Trophoblast cell (in vitro differentiated cells and primary cell): ENCODE measurements at regions not wholly inside any gene's neighbourhood (a gene's known extent, or its start where the extent isn't known, plus 50 kb on each side); places are given as distances from the start of the nearest gene placed in this dataset.
"Not testable (repeated sequence)": the region's sequence is repeated elsewhere in the genome, so short reads cannot be mapped to it uniquely, and the experiment has no call there.

ENCODE experiments used
- DNase-seq, 2 donors: peaks; one replicate each; pipeline ENCODE4 v3.0.0-alpha.2; 2016
- H2AFZ ChIP-seq: 2 replicates; pipeline ENCODE4 v1.6.1; 2013; ENCODE audit warnings: low read length, moderate library complexity, mild to moderate bottlenecking; ENCODE audit not compliant: insufficient read depth, poor library complexity
- H2AK5ac ChIP-seq: 2 replicates; pipeline ENCODE4 v1.6.1; 2013; ENCODE audit warnings: mild to moderate bottlenecking, low read length
- H2BK120ac ChIP-seq: 2 replicates; pipeline ENCODE4 v1.6.1; 2013; ENCODE audit warnings: low read length, mild to moderate bottlenecking, moderate library complexity; ENCODE audit not compliant: insufficient read depth, poor library complexity
- H2BK12ac ChIP-seq: 2 replicates; pipeline ENCODE4 v1.6.1; 2013; ENCODE audit warnings: mild to moderate bottlenecking, low read length, moderate library complexity
- H2BK5ac ChIP-seq: 2 replicates; pipeline ENCODE4 v1.6.1; 2013; ENCODE audit warnings: low read length, low read depth, moderate library complexity, mild to moderate bottlenecking; ENCODE audit not compliant: poor library complexity
- H3K14ac ChIP-seq: 2 replicates; pipeline ENCODE4 v1.6.1; 2013; ENCODE audit warnings: mild to moderate bottlenecking, low read length
- H3K18ac ChIP-seq: 2 replicates; pipeline ENCODE4 v1.6.1; 2013; ENCODE audit warnings: mild to moderate bottlenecking, low read length
- H3K23ac ChIP-seq: 2 replicates; pipeline ENCODE4 v1.6.1; 2013; ENCODE audit warnings: low read length
- H3K27ac ChIP-seq: 2 replicates; pipeline ENCODE4 v1.5.1; 2013; ENCODE audit warnings: low read depth, mild to moderate bottlenecking, inconsistent platforms, low read length, moderate library complexity
- H3K27me3 ChIP-seq: 2 replicates; pipeline ENCODE4 v1.6.1; 2013; ENCODE audit warnings: inconsistent platforms, mild to moderate bottlenecking, low read length, moderate library complexity; ENCODE audit not compliant: insufficient read depth
- H3K36me3 ChIP-seq, 2 experiments: 1 replicate in 1 of 2; 2 replicates in 1 of 2; pipeline ENCODE4 v1.6.1; 2013; ENCODE audit warnings: low read length in 2 of 2, mild to moderate bottlenecking in 2 of 2, moderate library complexity in 1 of 2; ENCODE audit not compliant: insufficient read depth in 2 of 2, control insufficient read depth in 1 of 2
- H3K4ac ChIP-seq: 2 replicates; pipeline ENCODE4 v1.6.1; 2013; ENCODE audit warnings: low read depth, mild to moderate bottlenecking, low read length, moderate library complexity
- H3K4me1 ChIP-seq, 2 experiments: 1 replicate in 1 of 2; 2 replicates in 1 of 2; pipeline ENCODE4 v1.6.1; 2013; ENCODE audit warnings: low read length in 2 of 2, mild to moderate bottlenecking in 2 of 2, moderate library complexity in 1 of 2; ENCODE audit not compliant: insufficient read depth in 2 of 2, control insufficient read depth in 1 of 2
- H3K4me2 ChIP-seq: 2 replicates; pipeline ENCODE4 v1.6.1; 2013; ENCODE audit warnings: inconsistent platforms, mild to moderate bottlenecking, low read length, moderate library complexity
- H3K4me3 ChIP-seq: 2 replicates; pipeline ENCODE4 v1.5.1; 2013; ENCODE audit warnings: mild to moderate bottlenecking, low read depth, low read length, inconsistent platforms
- H3K79me1 ChIP-seq: one replicate; pipeline ENCODE4 v1.6.1; 2013; ENCODE audit warnings: low read length
- H3K79me2 ChIP-seq: 2 replicates; pipeline ENCODE4 v1.6.1; 2013; ENCODE audit warnings: low read length, mild to moderate bottlenecking; ENCODE audit not compliant: control insufficient read depth, insufficient read depth, poor library complexity
- H3K9ac ChIP-seq: 2 replicates; pipeline ENCODE4 v1.6.1; 2013; ENCODE audit warnings: mild to moderate bottlenecking, low read length
- H3K9me3 ChIP-seq: 2 replicates; pipeline ENCODE4 v1.6.1; 2013; ENCODE audit warnings: low read depth, mild to moderate bottlenecking, control low read depth, inconsistent platforms, low read length; ENCODE audit not compliant: insufficient read depth
- H4K12ac ChIP-seq: 2 replicates; pipeline ENCODE4 v1.6.1; 2013; ENCODE audit warnings: low read depth, mild to moderate bottlenecking, low read length, moderate library complexity
- H4K8ac ChIP-seq: 2 replicates; pipeline ENCODE4 v1.6.1; 2013; ENCODE audit warnings: low read depth, mild to moderate bottlenecking, low read length, moderate library complexity
- H4K91ac ChIP-seq: one replicate; pipeline ENCODE4 v1.6.1; 2013; ENCODE audit warnings: low read depth, mild to moderate bottlenecking, low read length, moderate library complexity
- WGBS: extraction: QIAGEN DNeasy Blood & Tissue Kit; methylation state at CpG from one replicate; pipeline ENCODE4 v1.1.7; 2013; ENCODE audit warnings: missing lambda C conversion rate; ENCODE audit not compliant: insufficient read length, insufficient coverage; ENCODE audit errors: extremely low coverage; 5-methylcytosine and 5-hydroxymethylcytosine counted together

- H3K4ac ChIP-seq, H3K14ac ChIP-seq, H3K79me1 ChIP-seq, H2BK5ac ChIP-seq, H3K9ac ChIP-seq, H3K9me3 ChIP-seq, H4K12ac ChIP-seq, H3K4me1 ChIP-seq, H3K36me3 ChIP-seq, H2AK5ac ChIP-seq, DNase-seq, H2BK120ac ChIP-seq, H3K23ac ChIP-seq, H3K4me3 ChIP-seq, H4K91ac ChIP-seq, H3K27me3 ChIP-seq, H3K27ac ChIP-seq, H2BK12ac ChIP-seq, H3K79me2 ChIP-seq, H3K4me2 ChIP-seq, H3K18ac ChIP-seq, H2AFZ ChIP-seq, H4K8ac ChIP-seq: not testable (repeated sequence)
- WGBS, result no CpG with 5 or more reads among the region's 3 CpGs
Measured at GRCh38 chr22:15604679-15605078, 76.7 kb downstream of the OR11H1 start.

GRCh38 chr22:15612906-15613305, 76.9 kb upstream of the POTEH start:
- not testable (repeated sequence) for DNase-seq, H3K18ac ChIP-seq, H3K79me2 ChIP-seq, H3K36me3 ChIP-seq, H3K4me3 ChIP-seq, H2BK120ac ChIP-seq, H2AFZ ChIP-seq, H2BK5ac ChIP-seq, H2BK12ac ChIP-seq, H3K23ac ChIP-seq, H3K14ac ChIP-seq, H3K4me1 ChIP-seq, H3K9ac ChIP-seq, H3K79me1 ChIP-seq, H2AK5ac ChIP-seq, H4K12ac ChIP-seq, H4K8ac ChIP-seq, H4K91ac ChIP-seq, H3K9me3 ChIP-seq, H3K4ac ChIP-seq, H3K27ac ChIP-seq, H3K4me2 ChIP-seq, H3K27me3 ChIP-seq
- WGBS, result no CpG with 5 or more reads among the region's 12 CpGs

GRCh38 chr22:15615136-15615535, 74.7 kb upstream of the POTEH start:
- H3K36me3 ChIP-seq, H3K9ac ChIP-seq, H2AFZ ChIP-seq, H3K18ac ChIP-seq, H3K14ac ChIP-seq, H3K79me2 ChIP-seq, H2AK5ac ChIP-seq, H4K8ac ChIP-seq, H2BK5ac ChIP-seq, H3K23ac ChIP-seq, H3K27ac ChIP-seq, H3K27me3 ChIP-seq, H4K12ac ChIP-seq, H3K4me3 ChIP-seq, H3K4me1 ChIP-seq, H4K91ac ChIP-seq, DNase-seq, H3K4me2 ChIP-seq, H3K79me1 ChIP-seq, H2BK12ac ChIP-seq, H2BK120ac ChIP-seq, H3K4ac ChIP-seq, H3K9me3 ChIP-seq: not testable (repeated sequence)
- no CpG with 5 or more reads among the region's 9 CpGs for WGBS

- H2AFZ ChIP-seq, result not testable (repeated sequence)
Measured at GRCh38 chr22:15628224-15628623, 61.6 kb upstream of the POTEH start.

More at GRCh38 chr22:15628224-15628623, 61.6 kb upstream of the POTEH start:
- not testable (repeated sequence) for H3K23ac ChIP-seq, H4K12ac ChIP-seq, H2AK5ac ChIP-seq, H3K4me3 ChIP-seq, H3K4me1 ChIP-seq, H4K8ac ChIP-seq, H3K27ac ChIP-seq, H2BK120ac ChIP-seq, H3K14ac ChIP-seq, H4K91ac ChIP-seq, H3K4ac ChIP-seq, H2BK12ac ChIP-seq, H3K9ac ChIP-seq, H3K18ac ChIP-seq, H2BK5ac ChIP-seq, H3K9me3 ChIP-seq, H3K79me2 ChIP-seq, H3K4me2 ChIP-seq, H3K36me3 ChIP-seq, H3K27me3 ChIP-seq, H3K79me1 ChIP-seq
- no CpG with 5 or more reads among the region's 8 CpGs for WGBS
- DNase-seq, result peak; percentile 75 to 80
